ENCODE measurements at regions not wholly inside any gene's neighbourhood (a gene's known extent, or its start where the extent isn't known, plus 50 kb on each side); places are given as distances from the start of the nearest gene placed in this dataset.

DNA sequence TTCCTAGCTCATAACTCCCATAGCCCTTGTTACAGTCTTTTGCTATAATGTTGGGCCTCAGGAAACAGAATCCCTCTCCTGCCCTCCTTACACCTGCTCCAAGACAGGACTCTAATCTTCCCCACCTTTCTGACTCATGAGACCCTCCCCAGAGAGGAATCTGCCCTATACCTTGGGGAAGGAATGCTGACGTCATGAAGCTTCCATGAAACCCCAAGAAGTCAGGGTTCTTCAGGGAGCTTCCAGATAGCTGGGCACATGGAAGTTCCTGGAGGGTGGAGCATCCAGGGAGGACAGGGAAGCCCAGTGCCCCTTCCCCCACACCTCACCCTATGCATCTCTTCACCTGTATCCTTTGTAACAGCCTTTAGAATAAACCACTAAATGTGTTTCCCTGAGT, 285.7 kb downstream of the SOX9 start:
- TF ChIP-seq SIN3A (IDR thresholded peaks at IDR 0.05; ENCODE audit: borderline replicate concordance, insufficient read depth, low read length), result no peak
- no peak for TF ChIP-seq REST (IDR thresholded peaks at IDR 0.05; ENCODE audit: insufficient read depth in 1 of 2, low read depth in 2 of 2, low read length in 2 of 2)
- no peak for TF ChIP-seq FOXP2 (optimal IDR thresholded peaks at IDR 0.05; ENCODE audit: borderline replicate concordance, extremely low read depth, extremely low read length, insufficient read depth)
- TF ChIP-seq TAF1 (IDR thresholded peaks at IDR 0.05; ENCODE audit: borderline replicate concordance, insufficient read depth, low read length), result no peak

- TF ChIP-seq TAF1 (IDR thresholded peaks at IDR 0.05; ENCODE audit: borderline replicate concordance, insufficient read depth, low read length) (no peak), FOXP2 (optimal IDR thresholded peaks at IDR 0.05; ENCODE audit: borderline replicate concordance, extremely low read depth, extremely low read length, insufficient read depth) (no peak), REST (IDR thresholded peaks at IDR 0.05; ENCODE audit: insufficient read depth in 1 of 2, low read depth in 2 of 2, low read length in 2 of 2) (no peak), SIN3A (IDR thresholded peaks at IDR 0.05; ENCODE audit: borderline replicate concordance, insufficient read depth, low read length) (no peak), POLR2AphosphoS5 (IDR thresholded peaks at IDR 0.05; ENCODE audit: low read depth, low read length) (no peak)
These were observed 286.6 kb downstream of the SOX9 start for GRCh38 chr17:72407336-72407909.

DNA sequence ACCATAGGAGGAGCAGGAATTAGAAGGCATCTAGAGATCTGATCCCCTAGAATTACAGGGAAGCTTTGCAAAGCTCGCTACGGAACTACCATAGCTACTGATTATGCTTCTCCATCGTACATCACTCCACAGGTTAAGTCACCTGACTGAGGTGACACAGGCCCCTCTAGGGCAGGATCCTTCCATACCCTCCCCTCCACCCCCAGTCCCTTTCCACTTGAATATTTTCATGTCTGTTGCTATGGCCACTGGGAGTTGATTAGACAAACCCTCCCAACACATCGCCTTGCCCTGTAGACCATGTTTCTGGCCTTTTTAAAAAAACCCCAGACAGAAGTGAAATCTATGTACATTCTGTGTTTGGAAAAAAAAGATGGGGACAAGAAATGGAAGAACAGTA, 287.1 kb downstream of the SOX9 start:
- TF ChIP-seq POLR2AphosphoS5 (IDR thresholded peaks at IDR 0.05; ENCODE audit: low read depth, low read length) (no peak), FOXP2 (optimal IDR thresholded peaks at IDR 0.05; ENCODE audit: borderline replicate concordance, extremely low read depth, extremely low read length, insufficient read depth) (no peak), REST (IDR thresholded peaks at IDR 0.05; ENCODE audit: insufficient read depth in 1 of 2, low read depth in 2 of 2, low read length in 2 of 2) (no peak), SIN3A (IDR thresholded peaks at IDR 0.05; ENCODE audit: borderline replicate concordance, insufficient read depth, low read length) (no peak), TAF1 (IDR thresholded peaks at IDR 0.05; ENCODE audit: borderline replicate concordance, insufficient read depth, low read length) (no peak)

- TF ChIP-seq POLR2AphosphoS5 (IDR thresholded peaks at IDR 0.05; ENCODE audit: low read depth, low read length), result no peak
- no peak for TF ChIP-seq SIN3A (IDR thresholded peaks at IDR 0.05; ENCODE audit: borderline replicate concordance, insufficient read depth, low read length)
- no peak for TF ChIP-seq REST (IDR thresholded peaks at IDR 0.05; ENCODE audit: insufficient read depth in 1 of 2, low read depth in 2 of 2, low read length in 2 of 2)
- no peak for TF ChIP-seq TAF1 (IDR thresholded peaks at IDR 0.05; ENCODE audit: borderline replicate concordance, insufficient read depth, low read length)
- TF ChIP-seq FOXP2 (optimal IDR thresholded peaks at IDR 0.05; ENCODE audit: borderline replicate concordance, extremely low read depth, extremely low read length, insufficient read depth), result no peak
These were observed 287.8 kb downstream of the SOX9 start for GRCh38 chr17:72408641-72409040.

Measured in PFSK-1 (cell line).